DMS53 treated with DMSO at 0.1 percent for 48 hours (cell line): ENCODE measurements at regions not wholly inside any gene's neighbourhood (a gene's known extent, or its start where the extent isn't known, plus 50 kb on each side); places are given as distances from the start of the nearest gene placed in this dataset.

Experiments
- DNase-seq: peaks from one replicate; lab custom pipeline; 2025; ENCODE audit not compliant: unreplicated experiment; lab: John Stamatoyannopoulos, UW

- DNase-seq, result no peak
Observed at GRCh38 chr11:30153008-30153407, 77.8 kb upstream of the FSHB start.

GRCh38 chr11:30155428-30155827 lies 75.4 kb upstream of the FSHB start:
- DNase-seq, result no peak

GRCh38 chr11:30159546-30159945 lies 71.3 kb upstream of the FSHB start:
- no peak for DNase-seq

- DNase-seq, result no peak
Observed at GRCh38 chr11:30165652-30166051, 65.2 kb upstream of the FSHB start.

- DNase-seq, result peak; percentile 62
Observed at GRCh38 chr11:30171661-30172060, 59.2 kb upstream of the FSHB start.

GRCh38 chr11:30172158-30172557 lies 58.7 kb upstream of the FSHB start:
- peak; percentile 19 for DNase-seq

GRCh38 chr11:30172883-30173311 lies 57.9 kb upstream of the FSHB start:
- DNase-seq, result no peak

- DNase-seq, result no peak
Observed at GRCh38 chr11:30174265-30175020, 56.4 kb upstream of the FSHB start.
